CD4-positive, alpha-beta T cell (primary cell): ENCODE measurements at regions not wholly inside any gene's neighbourhood (a gene's known extent, or its start where the extent isn't known, plus 50 kb on each side); places are given as distances from the start of the nearest gene placed in this dataset.

ENCODE experiments used
- ATAC-seq: fragments of 200-7000 bp; cut with Tn5 transposase; one replicate; pipeline ENCODE4 v1.10.0; 2022; ENCODE audit warnings: mild to moderate bottlenecking; ENCODE audit not compliant: poor library complexity
- CTCF ChIA-PET: fragments of 350-600 bp; sonication (Branson Sonifier 250); formaldehyde crosslinking; loops from one replicate; lab custom pipeline; 2021; ENCODE audit warnings: antibody characterized with exemption, inconsistent platforms; lab: Charles Lee
- POLR2A ChIA-PET: fragments of 350-600 bp; sonication (Branson Sonifier 250); formaldehyde crosslinking; loops from one replicate; lab custom pipeline; 2021; ENCODE audit warnings: antibody characterized with exemption, inconsistent platforms; lab: Charles Lee
- DNase-seq, 14 experiments: peaks; one replicate each; pipeline ENCODE4 v3.0.0-alpha.2; 2013 to 2020; ENCODE audit warnings: mixed read lengths in 2 of 14
- H3K27ac ChIP-seq, 2 donors: one replicate each; pipeline versions ENCODE4 v1.5.1 to v1.7.0; 2013; ENCODE audit warnings: low read length in 2 of 2, low read depth in 1 of 2, mild to moderate bottlenecking in 1 of 2
- H3K27me3 ChIP-seq, 2 experiments: 1 replicate in 1 of 2; 2 replicates in 1 of 2; pipeline versions ENCODE4 v1.6.1 to v1.7.0; 2013; ENCODE audit warnings: low read length in 2 of 2, control low read depth in 1 of 2, mild to moderate bottlenecking in 1 of 2, moderate library complexity in 1 of 2; ENCODE audit not compliant: insufficient read depth in 2 of 2, control insufficient read depth in 1 of 2
- H3K36me3 ChIP-seq: one replicate; pipeline ENCODE4 v1.6.1; 2013; ENCODE audit warnings: low read length, control low read depth; ENCODE audit not compliant: insufficient read depth
- H3K4me1 ChIP-seq: one replicate; pipeline ENCODE4 v1.6.1; 2013; ENCODE audit warnings: low read length, control low read depth; ENCODE audit not compliant: insufficient read depth
- H3K4me3 ChIP-seq: one replicate; pipeline ENCODE4 v1.5.1; 2013; ENCODE audit warnings: mild to moderate bottlenecking, low read length, moderate library complexity
- H3K9me3 ChIP-seq, 2 experiments: 1 replicate in 1 of 2; 2 replicates in 1 of 2; pipeline versions ENCODE4 v1.6.1 to v1.7.0; 2013; ENCODE audit warnings: low read length in 2 of 2, mild to moderate bottlenecking in 2 of 2, control low read depth in 1 of 2, moderate library complexity in 1 of 2; ENCODE audit not compliant: control insufficient read depth in 1 of 2, insufficient read depth in 1 of 2
- H3K27ac Mint-ChIP-seq: one replicate; pipeline ENCODE4 v1.8.0; 2020; ENCODE audit warnings: mixed read lengths
- H3K27me3 Mint-ChIP-seq: one replicate; pipeline ENCODE4 v1.8.0; 2021; ENCODE audit warnings: mixed read lengths
- H3K36me3 Mint-ChIP-seq: one replicate; pipeline ENCODE4 v1.8.0; 2021; ENCODE audit warnings: low read depth, mixed read lengths
- H3K4me1 Mint-ChIP-seq: one replicate; pipeline ENCODE4 v1.8.0; 2021; ENCODE audit warnings: low read depth, mixed read lengths
- H3K4me3 Mint-ChIP-seq: one replicate; pipeline ENCODE4 v1.8.0; 2020; ENCODE audit warnings: mild to moderate bottlenecking, mixed read lengths
- H3K9me3 Mint-ChIP-seq: one replicate; pipeline ENCODE4 v1.8.0; 2020; ENCODE audit warnings: mixed read lengths
- intact Hi-C, 2 experiments: fragments of 100-400 bp; cut with DNase I in 1 of 2; cut with micrococcal nuclease in 1 of 2; formaldehyde crosslinking; loops; one replicate each; pipeline versions ENCODE4 v1.15.1 to v1.9.0; 2023 to 2025; cut with DNase I, micrococcal nuclease
- TF ChIP-seq, protein P1 (sequence below): fragments of 200-600 bp; IDR thresholded peaks from one replicate; pipeline ENCODE4 v1.8.0; 2022; ENCODE audit warnings: antibody characterized with exemption, mild to moderate bottlenecking

DNA sequence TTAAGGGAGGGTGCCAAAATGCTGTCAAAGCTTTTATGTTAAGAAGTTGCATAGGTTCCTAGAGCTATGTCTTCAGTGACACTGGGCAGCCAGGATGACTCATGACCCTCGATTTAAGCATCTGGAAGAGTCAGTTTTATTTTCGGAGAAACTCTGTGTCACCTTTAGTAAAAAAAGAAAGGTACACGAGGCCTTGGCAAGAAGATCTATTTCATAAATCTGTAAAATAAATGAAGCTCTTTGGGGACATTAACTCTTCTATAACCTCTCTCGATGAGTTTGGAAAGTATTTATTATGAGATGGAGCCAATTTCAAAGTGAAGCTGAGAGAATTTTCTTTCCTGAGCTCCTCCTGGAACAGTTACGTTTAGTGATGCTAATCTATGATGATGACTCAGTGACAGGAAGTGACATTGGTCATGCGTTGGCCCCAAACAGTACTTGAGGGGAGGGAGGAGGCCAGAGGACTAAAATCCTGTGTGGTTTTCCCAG is 156.5 kb downstream of the HLX start:
- Mint-ChIP-seq H3K9me3 (peaks cover 5% of the 10 kb centered on the region), H3K36me3 (no peaks in the 10 kb centered on the region), H3K4me3 (no peak overlapping the region), H3K4me1 (no peaks in the 10 kb centered on the region), H3K27me3 (no peaks in the 10 kb centered on the region), H3K27ac (no peak overlapping the region)
- CTCF ChIA-PET, result no interaction called here
- DNase-seq, result peak in 2 of 14 experiments; percentile 20 to 34
- Histone ChIP-seq H3K4me1 (no peaks in the 10 kb centered on the region), H3K27ac (no peak overlapping the region), H3K9me3 (no peaks in the 10 kb centered on the region), H3K4me3 (no peak overlapping the region), H3K36me3 (no peaks in the 10 kb centered on the region), H3K27me3 (no peaks in the 10 kb centered on the region)
- ATAC-seq, result no peak
- POLR2A ChIA-PET, result no interaction called here
- TF ChIP-seq, protein P1, sequence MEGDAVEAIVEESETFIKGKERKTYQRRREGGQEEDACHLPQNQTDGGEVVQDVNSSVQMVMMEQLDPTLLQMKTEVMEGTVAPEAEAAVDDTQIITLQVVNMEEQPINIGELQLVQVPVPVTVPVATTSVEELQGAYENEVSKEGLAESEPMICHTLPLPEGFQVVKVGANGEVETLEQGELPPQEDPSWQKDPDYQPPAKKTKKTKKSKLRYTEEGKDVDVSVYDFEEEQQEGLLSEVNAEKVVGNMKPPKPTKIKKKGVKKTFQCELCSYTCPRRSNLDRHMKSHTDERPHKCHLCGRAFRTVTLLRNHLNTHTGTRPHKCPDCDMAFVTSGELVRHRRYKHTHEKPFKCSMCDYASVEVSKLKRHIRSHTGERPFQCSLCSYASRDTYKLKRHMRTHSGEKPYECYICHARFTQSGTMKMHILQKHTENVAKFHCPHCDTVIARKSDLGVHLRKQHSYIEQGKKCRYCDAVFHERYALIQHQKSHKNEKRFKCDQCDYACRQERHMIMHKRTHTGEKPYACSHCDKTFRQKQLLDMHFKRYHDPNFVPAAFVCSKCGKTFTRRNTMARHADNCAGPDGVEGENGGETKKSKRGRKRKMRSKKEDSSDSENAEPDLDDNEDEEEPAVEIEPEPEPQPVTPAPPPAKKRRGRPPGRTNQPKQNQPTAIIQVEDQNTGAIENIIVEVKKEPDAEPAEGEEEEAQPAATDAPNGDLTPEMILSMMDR, result no peak
- intact Hi-C loops, result no loop called here

DNA sequence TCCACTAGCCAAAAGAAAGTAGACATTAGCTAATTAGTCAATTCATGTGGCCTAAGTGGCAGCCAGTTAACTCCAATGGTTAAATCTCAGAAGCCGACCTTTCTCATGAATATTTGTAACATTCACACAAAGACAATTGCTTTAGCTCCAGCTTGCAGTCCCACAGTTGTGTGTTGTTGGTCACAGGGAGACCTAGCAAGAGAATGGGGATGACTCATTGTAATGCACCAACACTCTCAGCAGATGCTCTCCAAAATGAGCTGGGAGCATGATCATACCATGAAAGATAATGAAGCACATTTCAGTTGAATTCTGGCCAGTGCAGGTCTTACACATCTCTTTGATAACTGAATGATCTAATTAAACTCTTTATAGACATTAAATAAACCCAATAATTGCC is 160.4 kb downstream of the HLX start:
- Histone ChIP-seq H3K4me3 (no peak overlapping the region), H3K36me3 (no peaks in the 10 kb centered on the region), H3K27me3 (no peaks in the 10 kb centered on the region), H3K4me1 (no peaks in the 10 kb centered on the region), H3K9me3 (no peaks in the 10 kb centered on the region), H3K27ac (no peak overlapping the region)
- no peak for DNase-seq
- no peaks in the 10 kb centered on the region for H3K4me1 Mint-ChIP-seq
- H3K36me3 Mint-ChIP-seq, result no peaks in the 10 kb centered on the region
- no peak for ATAC-seq
- peaks cover 9% of the 10 kb centered on the region for H3K27me3 Mint-ChIP-seq
- H3K4me3 Mint-ChIP-seq, result no peak overlapping the region
- H3K27ac Mint-ChIP-seq, result no peak overlapping the region
- CTCF ChIA-PET, result no interaction called here
- H3K9me3 Mint-ChIP-seq, result peaks cover 5% of the 10 kb centered on the region
- POLR2A ChIA-PET, result no interaction called here
- TF ChIP-seq, protein P1, result no peak
- intact Hi-C loops, result no loop called here

DNA sequence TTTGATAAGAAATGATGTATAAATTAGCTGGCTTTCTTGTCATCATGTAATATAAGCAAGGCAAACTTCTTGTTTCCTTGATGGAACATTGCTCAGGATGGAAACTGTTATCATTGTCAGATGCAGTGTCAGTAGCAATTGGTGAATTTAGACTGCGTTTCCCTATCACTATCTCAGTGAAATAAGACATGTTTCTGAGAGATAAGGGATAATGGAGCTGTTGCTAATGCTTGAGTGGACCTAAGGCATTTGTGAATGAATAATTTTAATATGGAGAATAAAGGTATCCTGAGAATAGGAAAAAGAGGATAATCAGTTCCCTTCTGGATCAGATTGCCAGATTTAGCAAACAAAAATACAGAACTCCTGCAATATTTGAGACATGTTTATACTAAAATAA is 160.9 kb downstream of the HLX start:
- ATAC-seq (no peak), DNase-seq (no peak)
- no peaks in the 10 kb centered on the region for H3K36me3 Mint-ChIP-seq
- H3K27me3 ChIP-seq, result no peaks in the 10 kb centered on the region
- intact Hi-C loops, result no loop called here
- no peak overlapping the region for H3K27ac Mint-ChIP-seq
- H3K27ac ChIP-seq, result no peak overlapping the region
- H3K36me3 ChIP-seq, result no peaks in the 10 kb centered on the region
- H3K4me1 Mint-ChIP-seq, result no peaks in the 10 kb centered on the region
- ChIA-PET POLR2A (no interaction called here), CTCF (no interaction called here)
- H3K9me3 ChIP-seq, result no peaks in the 10 kb centered on the region
- H3K4me3 ChIP-seq, result no peak overlapping the region
- H3K27me3 Mint-ChIP-seq, result peaks cover 9% of the 10 kb centered on the region
- H3K9me3 Mint-ChIP-seq, result peaks cover 5% of the 10 kb centered on the region
- no peak overlapping the region for H3K4me3 Mint-ChIP-seq
- H3K4me1 ChIP-seq, result no peaks in the 10 kb centered on the region
- TF ChIP-seq, protein P1, result no peak
